HCT116 (cell line): ENCODE measurements at regions not wholly inside any gene's neighbourhood (a gene's known extent, or its start where the extent isn't known, plus 50 kb on each side); places are given as distances from the start of the nearest gene placed in this dataset.

Experiments
- ATAC-seq: fragments of 200-7000 bp; cut with Tn5 transposase; 2 replicates; pipeline ENCODE4 v1.9.1; 2020; ENCODE audit warnings: mild to moderate bottlenecking, moderate library complexity
- BruUV-seq: library from RNA; stranded (reverse); fragments of 400-500 nt; replicated peaks from 2 replicates; lab custom pipeline; 2021; lab: Mats Ljungman, UMichigan
- CTCF ChIA-PET: fragments of 300-600 bp; sonication (Branson Sonifier 250); formaldehyde crosslinking; loops from one replicate; lab custom pipeline; 2021; ENCODE audit warnings: antibody characterized with exemption; lab: Charles Lee
- POLR2A ChIA-PET: fragments of 300-600, 350-600 bp; sonication (Branson Sonifier 250); formaldehyde crosslinking; loops from one replicate; lab custom pipeline; 2021; ENCODE audit warnings: antibody characterized with exemption; lab: Charles Lee
- RAD21 ChIA-PET, 2 experiments: fragments of 300-600 bp; sonication (Branson Sonifier 250); formaldehyde crosslinking; loops; one replicate each; lab custom pipeline; 2023; ENCODE audit warnings: low total read pairs in 2 of 2; ENCODE audit not compliant: uncharacterized antibody in 2 of 2, unreplicated experiment in 2 of 2, low non-redundant PET in 1 of 2; lab: Charles Lee
- DNase-seq: peaks from one replicate; pipeline ENCODE4 v3.0.0-alpha.2; 2010; ENCODE audit warnings: low read depth, low spot score
- H2AFZ ChIP-seq: fragments of 200-600 bp; shearing (Covaris generic), sonication (generic); 2 replicates; pipeline ENCODE4 v1.6.1; 2017; ENCODE audit warnings: low read depth, mixed run types, mixed read lengths, antibody characterized with exemption, low read length; ENCODE audit not compliant: poor library complexity, severe bottlenecking
- H3K27ac ChIP-seq: 2 replicates; pipeline ENCODE4 v1.5.1; 2012; ENCODE audit warnings: low read depth, low read length
- H3K27me3 ChIP-seq: fragments of 200-600 bp; sonication (generic); 2 replicates; pipeline ENCODE4 v1.6.1; 2016; ENCODE audit warnings: mixed run types, low read length, mixed read lengths; ENCODE audit not compliant: insufficient read depth
- H3K36me3 ChIP-seq, 2 experiments: fragments of 200-500 bp in 1 of 2; fragments of 200-600 bp in 1 of 2; sonication (Bioruptor generic) in 1 of 2; sonication (generic) in 1 of 2; 2 replicates each; pipeline versions ENCODE4 v1.5.1 to v1.6.1; 2014 to 2016; ENCODE audit warnings: low read length in 2 of 2, inconsistent platforms in 1 of 2, mixed read lengths in 1 of 2, mixed run types in 1 of 2; ENCODE audit not compliant: insufficient read depth in 2 of 2, control insufficient read depth in 1 of 2
- H3K4me1 ChIP-seq, 2 experiments: fragments of 200-600 bp in 1 of 2; sonication (generic) in 1 of 2; 2 replicates each; pipeline versions ENCODE4 v1.5.1 to v1.6.1; 2012 to 2017; ENCODE audit warnings: low read length in 2 of 2, inconsistent platforms in 1 of 2, mild to moderate bottlenecking in 1 of 2, mixed read lengths in 1 of 2, mixed run types in 1 of 2, moderate library complexity in 1 of 2; ENCODE audit not compliant: insufficient read depth in 2 of 2, control insufficient read depth in 1 of 2
- H3K4me2 ChIP-seq: fragments of 200-600 bp; sonication (generic); 2 replicates; pipeline ENCODE4 v1.6.1; 2017; ENCODE audit warnings: mixed run types, low read length, mixed read lengths
- H3K4me3 ChIP-seq, 2 experiments: fragments of 200-600 bp in 1 of 2; sonication (generic) in 1 of 2; replicated peaks in 1 of 2; 2 replicates each; pipeline ENCODE4 v1.5.1; 2011 to 2016; ENCODE audit warnings: low read length in 2 of 2, control low read depth in 1 of 2, low read depth in 1 of 2, mild to moderate bottlenecking in 1 of 2, mixed read lengths in 1 of 2, mixed run types in 1 of 2
- H3K79me2 ChIP-seq: fragments of 200-600 bp; sonication (generic); 2 replicates; pipeline ENCODE4 v1.6.1; 2017; ENCODE audit warnings: mild to moderate bottlenecking, mixed run types, low read length, moderate library complexity, mixed read lengths; ENCODE audit not compliant: insufficient read depth
- H3K9ac ChIP-seq: fragments of 200-600 bp; sonication (generic); 2 replicates; pipeline ENCODE4 v1.6.1; 2016; ENCODE audit warnings: low read length, mixed read lengths
- H3K9me2 ChIP-seq: fragments of 200-600 bp; sonication (generic), shearing (Covaris generic); 2 replicates; pipeline ENCODE4 v1.6.1; 2017; ENCODE audit warnings: mixed run types, mild to moderate bottlenecking, moderate library complexity; ENCODE audit not compliant: insufficient read depth
- H3K9me3 ChIP-seq, 2 experiments: fragments of 200-500 bp in 1 of 2; fragments of 200-600 bp in 1 of 2; sonication (Bioruptor generic) in 1 of 2; sonication (generic) in 1 of 2; 2 replicates each; pipeline ENCODE4 v1.6.1; 2014 to 2017; ENCODE audit warnings: low read length in 2 of 2, mixed read lengths in 2 of 2, inconsistent platforms in 1 of 2, low read depth in 1 of 2, mild to moderate bottlenecking in 1 of 2, mixed run types in 1 of 2, moderate library complexity in 1 of 2; ENCODE audit not compliant: control insufficient read depth in 1 of 2, insufficient read depth in 1 of 2
- H4K20me1 ChIP-seq: fragments of 200-600 bp; sonication (generic), shearing (Covaris generic); 2 replicates; pipeline ENCODE4 v1.6.1; 2017; ENCODE audit warnings: mixed run types, mild to moderate bottlenecking, moderate library complexity; ENCODE audit not compliant: insufficient read depth
- CBX3 ChIP-seq: IDR thresholded peaks from 2 replicates; pipeline ENCODE4 v1.6.1; 2012; ENCODE audit warnings: low read depth
- ELF1 ChIP-seq: IDR thresholded peaks from 2 replicates; pipeline ENCODE4 v1.6.1; 2012; ENCODE audit warnings: low read depth, borderline replicate concordance
- EZH2 ChIP-seq: fragments of 200-600 bp; sonication (generic); IDR thresholded peaks from 2 replicates; pipeline ENCODE4 v1.6.1; 2017; ENCODE audit warnings: antibody characterized with exemption, mixed run types
- FOSL1 ChIP-seq: IDR thresholded peaks from 2 replicates; pipeline ENCODE4 v1.6.1; 2012; ENCODE audit warnings: low read depth
- POLR2A ChIP-seq: IDR thresholded peaks from 2 replicates; pipeline ENCODE4 v1.7.0; 2011; ENCODE audit warnings: borderline replicate concordance; ENCODE audit not compliant: insufficient read depth, insufficient read length; ENCODE audit errors: extremely low read depth
- RAD21 ChIP-seq: IDR thresholded peaks from 2 replicates; pipeline ENCODE4 v1.6.1; 2012; ENCODE audit warnings: low read depth, mild to moderate bottlenecking
- SIN3A ChIP-seq: IDR thresholded peaks from 2 replicates; pipeline ENCODE4 v1.6.1; 2012; ENCODE audit warnings: low read depth
- SP1 ChIP-seq: IDR thresholded peaks from 2 replicates; pipeline ENCODE4 v1.6.1; 2012; ENCODE audit warnings: low read depth
- SRF ChIP-seq: IDR thresholded peaks from 2 replicates; pipeline ENCODE4 v1.6.1; 2012; ENCODE audit warnings: low read depth
- YY1 ChIP-seq: IDR thresholded peaks from 2 replicates; pipeline ENCODE4 v1.6.1; 2011; ENCODE audit warnings: low read length, low read depth, moderate library complexity, mild to moderate bottlenecking; ENCODE audit not compliant: insufficient replicate concordance; ENCODE audit errors: extremely low read depth
- ZFX ChIP-seq: fragments of 450-650 bp; IDR thresholded peaks from 2 replicates; pipeline ENCODE4 v1.6.1; 2017
- ZNF274 ChIP-seq: fragments of 200-500 bp; sonication (Bioruptor generic); IDR thresholded peaks from 2 replicates; pipeline ENCODE4 v1.6.1; 2014; ENCODE audit warnings: mild to moderate bottlenecking, low read depth, low read length, inconsistent platforms
- intact Hi-C: fragments of 100-400 bp; cut with micrococcal nuclease; formaldehyde crosslinking; loops from 2 replicates; pipeline ENCODE4 v1.10.0; 2022
- TF ChIP-seq, protein P1 (sequence below): IDR thresholded peaks from 2 replicates; pipeline ENCODE4 v1.6.1; 2011; ENCODE audit warnings: mild to moderate bottlenecking, low read length, moderate library complexity; ENCODE audit not compliant: insufficient replicate concordance; ENCODE audit errors: extremely low read depth
- TF ChIP-seq, protein P2 (sequence below): IDR thresholded peaks from 2 replicates; pipeline ENCODE4 v1.6.1; 2012
- TF ChIP-seq, protein P3 (sequence below), 3 experiments: fragments of 200-600 bp in 1 of 3; sonication (generic) in 1 of 3; IDR thresholded peaks in 2 of 3; conservative IDR thresholded peaks in 1 of 3; 2 replicates each; pipeline ENCODE4 v1.5.1; 2012 to 2017; ENCODE audit warnings: low read depth in 2 of 3, low read length in 2 of 3, antibody characterized with exemption in 1 of 3, borderline replicate concordance in 1 of 3, control low read depth in 1 of 3, mild to moderate bottlenecking in 1 of 3, mixed read lengths in 1 of 3, mixed run types in 1 of 3, moderate library complexity in 1 of 3; ENCODE audit not compliant: insufficient read depth in 1 of 3
- TF ChIP-seq, protein P4 (sequence below): IDR thresholded peaks from 2 replicates; pipeline ENCODE4 v1.6.1; 2012

DNA sequence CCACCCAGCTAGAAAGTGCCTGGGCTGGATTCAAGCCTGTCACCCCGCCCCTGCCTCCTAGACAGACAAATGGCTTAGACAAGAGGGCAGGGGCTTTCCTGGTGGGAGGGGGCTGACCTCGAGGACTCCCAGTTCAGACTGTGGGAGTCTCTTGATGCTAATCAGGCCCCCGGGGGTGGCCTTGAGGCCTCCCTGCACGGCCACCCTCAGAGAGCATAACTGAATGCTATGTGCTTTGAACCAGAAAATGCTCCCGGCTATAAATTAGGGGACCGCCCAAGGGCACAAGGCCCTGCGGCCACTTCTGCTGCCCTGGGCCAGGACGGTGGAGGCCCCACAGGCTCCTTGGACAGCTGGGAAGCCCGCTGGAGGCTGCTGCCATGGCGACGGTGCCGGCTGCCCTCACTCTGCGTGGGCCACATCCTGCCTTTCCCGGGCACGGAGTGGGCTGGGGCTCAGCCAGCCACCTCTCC, 111.0 kb upstream of the NCOR2 start:
- ChIA-PET RAD21 (no interaction called here), POLR2A (no interaction called here)
- BruUV-seq, result no TSS peak
- DNase-seq (no peak), ATAC-seq (no peak)
- Histone ChIP-seq H3K79me2 (no peaks in the 10 kb centered on the region), H3K4me2 (no peak overlapping the region), H3K9me3 (no peaks in the 10 kb centered on the region), H3K27ac (no peak overlapping the region), H3K4me1 (peaks cover 33 to 59% of the 10 kb centered on the region in 2 experiments), H3K9ac (no peak overlapping the region), H3K36me3 (no peaks in the 10 kb centered on the region), H4K20me1 (no peaks in the 10 kb centered on the region), H3K4me3 (no peak overlapping the region), H3K9me2 (no peaks in the 10 kb centered on the region), H2AFZ (no peak overlapping the region)
- intact Hi-C loops, result no loop called here
- no peak for TF ChIP-seq ZFX
- TF ChIP-seq YY1, result no peak
- no peak for TF ChIP-seq SRF
- TF ChIP-seq, protein P1, sequence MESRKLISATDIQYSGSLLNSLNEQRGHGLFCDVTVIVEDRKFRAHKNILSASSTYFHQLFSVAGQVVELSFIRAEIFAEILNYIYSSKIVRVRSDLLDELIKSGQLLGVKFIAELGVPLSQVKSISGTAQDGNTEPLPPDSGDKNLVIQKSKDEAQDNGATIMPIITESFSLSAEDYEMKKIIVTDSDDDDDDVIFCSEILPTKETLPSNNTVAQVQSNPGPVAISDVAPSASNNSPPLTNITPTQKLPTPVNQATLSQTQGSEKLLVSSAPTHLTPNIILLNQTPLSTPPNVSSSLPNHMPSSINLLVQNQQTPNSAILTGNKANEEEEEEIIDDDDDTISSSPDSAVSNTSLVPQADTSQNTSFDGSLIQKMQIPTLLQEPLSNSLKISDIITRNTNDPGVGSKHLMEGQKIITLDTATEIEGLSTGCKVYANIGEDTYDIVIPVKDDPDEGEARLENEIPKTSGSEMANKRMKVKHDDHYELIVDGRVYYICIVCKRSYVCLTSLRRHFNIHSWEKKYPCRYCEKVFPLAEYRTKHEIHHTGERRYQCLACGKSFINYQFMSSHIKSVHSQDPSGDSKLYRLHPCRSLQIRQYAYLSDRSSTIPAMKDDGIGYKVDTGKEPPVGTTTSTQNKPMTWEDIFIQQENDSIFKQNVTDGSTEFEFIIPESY, result no peak
- TF ChIP-seq, protein P2, sequence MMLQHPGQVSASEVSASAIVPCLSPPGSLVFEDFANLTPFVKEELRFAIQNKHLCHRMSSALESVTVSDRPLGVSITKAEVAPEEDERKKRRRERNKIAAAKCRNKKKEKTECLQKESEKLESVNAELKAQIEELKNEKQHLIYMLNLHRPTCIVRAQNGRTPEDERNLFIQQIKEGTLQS, result no peak
- no peak for TF ChIP-seq SIN3A
- TF ChIP-seq, protein P3, sequence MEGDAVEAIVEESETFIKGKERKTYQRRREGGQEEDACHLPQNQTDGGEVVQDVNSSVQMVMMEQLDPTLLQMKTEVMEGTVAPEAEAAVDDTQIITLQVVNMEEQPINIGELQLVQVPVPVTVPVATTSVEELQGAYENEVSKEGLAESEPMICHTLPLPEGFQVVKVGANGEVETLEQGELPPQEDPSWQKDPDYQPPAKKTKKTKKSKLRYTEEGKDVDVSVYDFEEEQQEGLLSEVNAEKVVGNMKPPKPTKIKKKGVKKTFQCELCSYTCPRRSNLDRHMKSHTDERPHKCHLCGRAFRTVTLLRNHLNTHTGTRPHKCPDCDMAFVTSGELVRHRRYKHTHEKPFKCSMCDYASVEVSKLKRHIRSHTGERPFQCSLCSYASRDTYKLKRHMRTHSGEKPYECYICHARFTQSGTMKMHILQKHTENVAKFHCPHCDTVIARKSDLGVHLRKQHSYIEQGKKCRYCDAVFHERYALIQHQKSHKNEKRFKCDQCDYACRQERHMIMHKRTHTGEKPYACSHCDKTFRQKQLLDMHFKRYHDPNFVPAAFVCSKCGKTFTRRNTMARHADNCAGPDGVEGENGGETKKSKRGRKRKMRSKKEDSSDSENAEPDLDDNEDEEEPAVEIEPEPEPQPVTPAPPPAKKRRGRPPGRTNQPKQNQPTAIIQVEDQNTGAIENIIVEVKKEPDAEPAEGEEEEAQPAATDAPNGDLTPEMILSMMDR (IDR thresholded peaks at IDR 0.05 in 2 of 3, conservative IDR thresholded peaks at IDR 0.05 in 1 of 3; ENCODE audit: borderline replicate concordance in 1 of 3, insufficient read depth in 1 of 3, low read depth in 2 of 3, low read length in 2 of 3), result no peak
- no peak for TF ChIP-seq ELF1
- no peak for TF ChIP-seq FOSL1
- TF ChIP-seq SP1, result no peak
- no peak for TF ChIP-seq POLR2A
- TF ChIP-seq, protein P4, sequence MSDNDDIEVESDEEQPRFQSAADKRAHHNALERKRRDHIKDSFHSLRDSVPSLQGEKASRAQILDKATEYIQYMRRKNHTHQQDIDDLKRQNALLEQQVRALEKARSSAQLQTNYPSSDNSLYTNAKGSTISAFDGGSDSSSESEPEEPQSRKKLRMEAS, result no peak
- no peak for TF ChIP-seq CBX3
- TF ChIP-seq RAD21, result no peak
- TF ChIP-seq EZH2, result no peak
- TF ChIP-seq ZNF274, result no peak
- TF ChIP-seq, all 23 proteins: peak for 0
- CTCF ChIA-PET, result no interaction called here
- H3K27me3 ChIP-seq, result no peaks in the 10 kb centered on the region
